CD4-positive, alpha-beta T cell (primary cell): ENCODE measurements at regions not wholly inside any gene's neighbourhood (a gene's known extent, or its start where the extent isn't known, plus 50 kb on each side); places are given as distances from the start of the nearest gene placed in this dataset.

ENCODE experiments used
- ATAC-seq: fragments of 200-7000 bp; cut with Tn5 transposase; one replicate; pipeline ENCODE4 v1.10.0; 2022; ENCODE audit warnings: mild to moderate bottlenecking; ENCODE audit not compliant: poor library complexity
- CTCF ChIA-PET: fragments of 350-600 bp; sonication (Branson Sonifier 250); formaldehyde crosslinking; loops from one replicate; lab custom pipeline; 2021; ENCODE audit warnings: antibody characterized with exemption, inconsistent platforms; lab: Charles Lee
- POLR2A ChIA-PET: fragments of 350-600 bp; sonication (Branson Sonifier 250); formaldehyde crosslinking; loops from one replicate; lab custom pipeline; 2021; ENCODE audit warnings: antibody characterized with exemption, inconsistent platforms; lab: Charles Lee
- DNase-seq, 14 experiments: peaks; one replicate each; pipeline ENCODE4 v3.0.0-alpha.2; 2013 to 2020; ENCODE audit warnings: mixed read lengths in 2 of 14
- H3K27ac ChIP-seq, 2 donors: one replicate each; pipeline versions ENCODE4 v1.5.1 to v1.7.0; 2013; ENCODE audit warnings: low read length in 2 of 2, low read depth in 1 of 2, mild to moderate bottlenecking in 1 of 2
- H3K27me3 ChIP-seq, 2 experiments: 1 replicate in 1 of 2; 2 replicates in 1 of 2; pipeline versions ENCODE4 v1.6.1 to v1.7.0; 2013; ENCODE audit warnings: low read length in 2 of 2, control low read depth in 1 of 2, mild to moderate bottlenecking in 1 of 2, moderate library complexity in 1 of 2; ENCODE audit not compliant: insufficient read depth in 2 of 2, control insufficient read depth in 1 of 2
- H3K36me3 ChIP-seq: one replicate; pipeline ENCODE4 v1.6.1; 2013; ENCODE audit warnings: low read length, control low read depth; ENCODE audit not compliant: insufficient read depth
- H3K4me1 ChIP-seq: one replicate; pipeline ENCODE4 v1.6.1; 2013; ENCODE audit warnings: low read length, control low read depth; ENCODE audit not compliant: insufficient read depth
- H3K4me3 ChIP-seq: one replicate; pipeline ENCODE4 v1.5.1; 2013; ENCODE audit warnings: mild to moderate bottlenecking, low read length, moderate library complexity
- H3K9me3 ChIP-seq, 2 experiments: 1 replicate in 1 of 2; 2 replicates in 1 of 2; pipeline versions ENCODE4 v1.6.1 to v1.7.0; 2013; ENCODE audit warnings: low read length in 2 of 2, mild to moderate bottlenecking in 2 of 2, control low read depth in 1 of 2, moderate library complexity in 1 of 2; ENCODE audit not compliant: control insufficient read depth in 1 of 2, insufficient read depth in 1 of 2
- H3K27ac Mint-ChIP-seq: one replicate; pipeline ENCODE4 v1.8.0; 2020; ENCODE audit warnings: mixed read lengths
- H3K27me3 Mint-ChIP-seq: one replicate; pipeline ENCODE4 v1.8.0; 2021; ENCODE audit warnings: mixed read lengths
- H3K36me3 Mint-ChIP-seq: one replicate; pipeline ENCODE4 v1.8.0; 2021; ENCODE audit warnings: low read depth, mixed read lengths
- H3K4me1 Mint-ChIP-seq: one replicate; pipeline ENCODE4 v1.8.0; 2021; ENCODE audit warnings: low read depth, mixed read lengths
- H3K4me3 Mint-ChIP-seq: one replicate; pipeline ENCODE4 v1.8.0; 2020; ENCODE audit warnings: mild to moderate bottlenecking, mixed read lengths
- H3K9me3 Mint-ChIP-seq: one replicate; pipeline ENCODE4 v1.8.0; 2020; ENCODE audit warnings: mixed read lengths
- intact Hi-C, 2 experiments: fragments of 100-400 bp; cut with DNase I in 1 of 2; cut with micrococcal nuclease in 1 of 2; formaldehyde crosslinking; loops; one replicate each; pipeline versions ENCODE4 v1.15.1 to v1.9.0; 2023 to 2025; cut with DNase I, micrococcal nuclease
- TF ChIP-seq, protein P1 (sequence below): fragments of 200-600 bp; IDR thresholded peaks from one replicate; pipeline ENCODE4 v1.8.0; 2022; ENCODE audit warnings: antibody characterized with exemption, mild to moderate bottlenecking

DNA sequence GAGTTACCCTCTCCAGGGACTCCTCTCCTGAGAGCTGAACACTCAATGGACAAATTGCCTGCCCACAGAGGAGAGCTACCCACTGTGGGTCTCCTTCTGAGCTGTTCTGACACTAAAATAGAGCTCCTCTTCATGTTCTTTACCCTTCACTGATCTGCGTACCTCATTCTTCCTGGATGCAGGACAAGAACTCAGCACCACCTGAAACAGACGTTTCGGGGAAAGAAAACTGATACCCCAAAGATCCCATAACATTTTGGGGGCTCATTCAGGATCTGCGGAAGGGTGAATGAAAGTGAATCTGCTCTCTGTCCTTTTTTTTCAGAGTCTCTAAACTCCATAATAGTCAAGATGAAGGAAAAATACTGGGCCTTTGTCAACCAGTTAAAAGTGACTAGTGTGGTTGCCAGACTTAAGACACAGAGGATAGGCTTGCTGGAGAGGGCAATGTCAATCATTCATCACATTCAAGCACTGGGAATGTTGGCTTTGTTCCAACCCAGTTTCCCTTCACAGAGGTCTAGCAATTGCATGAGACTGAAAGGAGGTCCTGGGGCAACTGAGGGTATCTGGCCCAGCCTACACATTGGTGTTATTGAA lies 136.7 kb upstream of the SLITRK6 start:
- no peak overlapping the region for H3K27ac ChIP-seq

DNA sequence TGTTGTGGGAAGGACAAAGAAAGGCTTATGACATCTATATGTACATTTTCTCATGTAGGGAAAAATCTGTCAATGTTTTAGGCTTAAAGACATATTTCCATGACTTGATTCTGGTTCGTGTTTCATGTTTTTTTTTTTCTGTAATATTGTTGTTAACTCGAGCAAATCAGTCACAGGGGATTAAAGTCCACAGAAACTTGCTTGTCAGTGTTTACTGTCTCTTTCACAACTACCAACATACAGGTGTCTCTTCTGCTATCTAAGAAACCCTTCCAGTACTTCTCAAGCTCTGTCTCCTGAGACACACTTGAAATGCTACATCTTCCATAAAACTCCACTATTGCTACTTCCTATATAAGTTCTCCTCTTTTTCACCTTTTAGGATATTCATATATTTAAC lies 130.9 kb upstream of the SLITRK6 start:
- no peak overlapping the region for H3K27ac Mint-ChIP-seq

More for the DNA sequence above, 136.7 kb upstream of the SLITRK6 start:
- H3K27ac Mint-ChIP-seq = no peak overlapping the region
- no peak overlapping the region for H3K4me3 Mint-ChIP-seq
- H3K4me1 Mint-ChIP-seq = no peaks in the 10 kb centered on the region
- Histone ChIP-seq H3K4me1 (no peaks in the 10 kb centered on the region), H3K9me3 (peaks cover 10 to 15% of the 10 kb centered on the region in 2 experiments), H3K36me3 (no peaks in the 10 kb centered on the region), H3K27me3 (no peaks in the 10 kb centered on the region), H3K4me3 (no peak overlapping the region)
- intact Hi-C loops = no loop called here
- CTCF ChIA-PET = no interaction called here
- no peak for ATAC-seq
- POLR2A ChIA-PET = no interaction called here
- no peak for DNase-seq
- H3K36me3 Mint-ChIP-seq = no peaks in the 10 kb centered on the region
- H3K9me3 Mint-ChIP-seq = no peaks in the 10 kb centered on the region
- no peaks in the 10 kb centered on the region for H3K27me3 Mint-ChIP-seq
- TF ChIP-seq, protein P1, sequence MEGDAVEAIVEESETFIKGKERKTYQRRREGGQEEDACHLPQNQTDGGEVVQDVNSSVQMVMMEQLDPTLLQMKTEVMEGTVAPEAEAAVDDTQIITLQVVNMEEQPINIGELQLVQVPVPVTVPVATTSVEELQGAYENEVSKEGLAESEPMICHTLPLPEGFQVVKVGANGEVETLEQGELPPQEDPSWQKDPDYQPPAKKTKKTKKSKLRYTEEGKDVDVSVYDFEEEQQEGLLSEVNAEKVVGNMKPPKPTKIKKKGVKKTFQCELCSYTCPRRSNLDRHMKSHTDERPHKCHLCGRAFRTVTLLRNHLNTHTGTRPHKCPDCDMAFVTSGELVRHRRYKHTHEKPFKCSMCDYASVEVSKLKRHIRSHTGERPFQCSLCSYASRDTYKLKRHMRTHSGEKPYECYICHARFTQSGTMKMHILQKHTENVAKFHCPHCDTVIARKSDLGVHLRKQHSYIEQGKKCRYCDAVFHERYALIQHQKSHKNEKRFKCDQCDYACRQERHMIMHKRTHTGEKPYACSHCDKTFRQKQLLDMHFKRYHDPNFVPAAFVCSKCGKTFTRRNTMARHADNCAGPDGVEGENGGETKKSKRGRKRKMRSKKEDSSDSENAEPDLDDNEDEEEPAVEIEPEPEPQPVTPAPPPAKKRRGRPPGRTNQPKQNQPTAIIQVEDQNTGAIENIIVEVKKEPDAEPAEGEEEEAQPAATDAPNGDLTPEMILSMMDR = no peak

DNA sequence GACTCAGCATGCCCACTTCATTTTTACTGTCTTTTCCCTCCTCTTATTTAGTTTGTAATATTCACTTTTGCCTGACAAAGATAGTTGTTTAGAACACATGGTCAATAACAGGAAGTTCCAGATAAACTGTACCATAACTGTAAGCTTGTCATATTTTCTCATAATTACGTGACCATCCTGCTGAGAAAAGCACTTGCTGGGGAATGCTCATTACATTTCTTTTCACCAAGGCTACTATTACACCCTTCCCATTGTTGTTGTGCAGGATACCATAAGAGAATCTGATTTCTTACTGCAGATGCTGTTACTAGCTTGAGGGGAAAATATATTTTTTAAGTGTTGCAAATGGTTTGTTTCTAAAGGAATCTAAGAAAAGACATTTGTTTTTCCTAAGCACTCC lies 111.7 kb upstream of the SLITRK6 start:
- no peak overlapping the region for H3K4me3 ChIP-seq
- no peak overlapping the region for H3K4me3 Mint-ChIP-seq
- no peaks in the 10 kb centered on the region for H3K36me3 Mint-ChIP-seq
- intact Hi-C loops = no loop called here
- no peaks in the 10 kb centered on the region for H3K27me3 ChIP-seq
- no peaks in the 10 kb centered on the region for H3K36me3 ChIP-seq
- H3K27ac ChIP-seq = no peak overlapping the region
- H3K4me1 ChIP-seq = no peaks in the 10 kb centered on the region
- TF ChIP-seq, protein P1 = no peak
- H3K9me3 Mint-ChIP-seq = peaks cover 17% of the 10 kb centered on the region
- no peak for ATAC-seq
- no peaks in the 10 kb centered on the region for H3K4me1 Mint-ChIP-seq
- H3K9me3 ChIP-seq = peaks cover 0 to 4% of the 10 kb centered on the region in 2 experiments
- no peaks in the 10 kb centered on the region for H3K27me3 Mint-ChIP-seq
- CTCF ChIA-PET = no interaction called here
- no peak overlapping the region for H3K27ac Mint-ChIP-seq
- no peak for DNase-seq
- POLR2A ChIA-PET = no interaction called here

More for the DNA sequence above, 130.9 kb upstream of the SLITRK6 start:
- H3K27me3 Mint-ChIP-seq = no peaks in the 10 kb centered on the region
- intact Hi-C loops = no loop called here
- no peaks in the 10 kb centered on the region for H3K4me1 Mint-ChIP-seq
- no peaks in the 10 kb centered on the region for H3K4me1 ChIP-seq
- ATAC-seq = no peak
- ChIA-PET POLR2A (no interaction called here), CTCF (no interaction called here)
- no peak overlapping the region for H3K4me3 ChIP-seq
- no peaks in the 10 kb centered on the region for H3K36me3 ChIP-seq
- peaks cover 0 to under 1% of the 10 kb centered on the region in 2 experiments for H3K9me3 ChIP-seq
- no peaks in the 10 kb centered on the region for H3K36me3 Mint-ChIP-seq
- H3K4me3 Mint-ChIP-seq = no peak overlapping the region
- DNase-seq = no peak
- H3K9me3 Mint-ChIP-seq = peaks cover 9% of the 10 kb centered on the region
- no peak overlapping the region for H3K27ac ChIP-seq
- TF ChIP-seq, protein P1 = no peak
- H3K27me3 ChIP-seq = no peaks in the 10 kb centered on the region
